ENCODE measurements at regions not wholly inside any gene's neighbourhood (a gene's known extent, or its start where the extent isn't known, plus 50 kb on each side); places are given as distances from the start of the nearest gene placed in this dataset.

DNA sequence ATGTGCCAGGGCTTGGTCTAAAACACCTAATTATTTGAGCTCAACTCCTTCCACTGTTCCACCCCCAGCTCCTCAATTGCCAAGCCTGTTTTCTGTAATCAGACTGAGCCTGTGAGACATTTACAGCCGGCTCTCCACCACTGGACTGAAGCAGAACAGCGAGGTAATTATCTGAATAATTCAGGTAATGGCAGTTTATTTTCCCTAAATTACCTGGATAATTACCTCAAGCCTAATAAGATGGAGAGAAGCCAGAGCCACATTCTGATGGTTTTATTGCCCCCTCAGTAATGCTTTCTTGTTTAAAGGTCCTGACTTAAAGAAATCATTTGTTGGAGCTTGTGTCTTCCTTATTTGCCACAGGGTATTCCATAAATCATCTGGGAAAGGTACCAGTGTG lies 64.2 kb downstream of the FZD4 start:
- no peaks in the 10 kb centered on the region for H3K27me3 Mint-ChIP-seq (ENCODE audit: insufficient read depth, unreplicated experiment)
- TF ChIP-seq, protein P1, sequence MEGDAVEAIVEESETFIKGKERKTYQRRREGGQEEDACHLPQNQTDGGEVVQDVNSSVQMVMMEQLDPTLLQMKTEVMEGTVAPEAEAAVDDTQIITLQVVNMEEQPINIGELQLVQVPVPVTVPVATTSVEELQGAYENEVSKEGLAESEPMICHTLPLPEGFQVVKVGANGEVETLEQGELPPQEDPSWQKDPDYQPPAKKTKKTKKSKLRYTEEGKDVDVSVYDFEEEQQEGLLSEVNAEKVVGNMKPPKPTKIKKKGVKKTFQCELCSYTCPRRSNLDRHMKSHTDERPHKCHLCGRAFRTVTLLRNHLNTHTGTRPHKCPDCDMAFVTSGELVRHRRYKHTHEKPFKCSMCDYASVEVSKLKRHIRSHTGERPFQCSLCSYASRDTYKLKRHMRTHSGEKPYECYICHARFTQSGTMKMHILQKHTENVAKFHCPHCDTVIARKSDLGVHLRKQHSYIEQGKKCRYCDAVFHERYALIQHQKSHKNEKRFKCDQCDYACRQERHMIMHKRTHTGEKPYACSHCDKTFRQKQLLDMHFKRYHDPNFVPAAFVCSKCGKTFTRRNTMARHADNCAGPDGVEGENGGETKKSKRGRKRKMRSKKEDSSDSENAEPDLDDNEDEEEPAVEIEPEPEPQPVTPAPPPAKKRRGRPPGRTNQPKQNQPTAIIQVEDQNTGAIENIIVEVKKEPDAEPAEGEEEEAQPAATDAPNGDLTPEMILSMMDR (IDR thresholded peaks at IDR 0.05; ENCODE audit: insufficient read depth in 1 of 2, low read depth in 1 of 2, low read length in 1 of 2, severe bottlenecking in 1 of 2, unreplicated experiment in 1 of 2) = no peak
- Histone ChIP-seq H3K9me3 (peaks cover 6% of the 10 kb centered on the region; the same call in 1 of the 2 replicates), H3K4me3 (ENCODE audit: low read depth, low read length) (no peak overlapping the region), H3K4me1 (peaks cover 34% of the 10 kb centered on the region), H3K27me3 (replicated peaks; ENCODE audit: control insufficient read depth, insufficient read depth, low read length) (no peaks in the 10 kb centered on the region), H3K36me3 (ENCODE audit: control insufficient read depth, insufficient read depth, low read length) (no peaks in the 10 kb centered on the region)
- H3K4me3 Mint-ChIP-seq (ENCODE audit: unreplicated experiment) = no peak overlapping the region
- no peak for DNase-seq
- H3K9me3 Mint-ChIP-seq (ENCODE audit: unreplicated experiment) = no peaks in the 10 kb centered on the region
- no peak overlapping the region for H3K27ac Mint-ChIP-seq (ENCODE audit: unreplicated experiment)
- ChIA-PET POLR2A (no interaction called here), CTCF (no interaction called here)
- BruUV-seq (replicated peaks) = no TSS peak
- peaks cover 7% of the 10 kb centered on the region for H3K36me3 Mint-ChIP-seq (ENCODE audit: insufficient read depth, unreplicated experiment)
- intact Hi-C loops (cut with micrococcal nuclease; ENCODE audit: unreplicated experiment) = no loop called here
- peaks cover 32% of the 10 kb centered on the region for H3K4me1 Mint-ChIP-seq (ENCODE audit: low read depth, unreplicated experiment)

DNA sequence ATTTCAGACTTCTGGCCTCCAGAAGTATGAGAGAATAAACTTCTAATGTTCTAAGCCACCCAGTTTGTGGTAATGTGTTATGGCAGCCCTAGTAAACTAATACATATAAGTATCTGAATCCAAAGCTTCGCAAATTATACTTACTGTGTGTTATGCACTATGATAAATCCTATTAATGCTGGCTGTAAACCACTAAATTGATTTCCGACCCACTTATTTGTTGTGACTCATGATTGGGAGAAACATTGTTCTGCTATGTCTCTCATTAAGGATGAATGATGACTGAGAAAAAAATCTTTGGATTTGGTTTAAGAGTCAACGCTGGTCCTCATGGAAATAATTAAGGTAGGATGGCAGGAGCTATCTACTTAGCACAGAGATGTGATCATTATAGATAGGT lies 62.0 kb downstream of the FZD4 start:
- H3K27ac Mint-ChIP-seq (ENCODE audit: unreplicated experiment) = no peak overlapping the region
- intact Hi-C loops (cut with micrococcal nuclease; ENCODE audit: unreplicated experiment) = no loop called here
- no peaks in the 10 kb centered on the region for H3K9me3 ChIP-seq
- POLR2A ChIA-PET = no interaction called here
- no peak overlapping the region for H3K4me3 Mint-ChIP-seq (ENCODE audit: unreplicated experiment)
- peaks cover 7% of the 10 kb centered on the region for H3K36me3 Mint-ChIP-seq (ENCODE audit: insufficient read depth, unreplicated experiment)
- H3K4me1 Mint-ChIP-seq (ENCODE audit: low read depth, unreplicated experiment) = peaks cover 32% of the 10 kb centered on the region
- BruUV-seq (replicated peaks) = no TSS peak
- no peaks in the 10 kb centered on the region for H3K27me3 ChIP-seq (replicated peaks; ENCODE audit: control insufficient read depth, insufficient read depth, low read length)
- DNase-seq = no peak
- H3K9me3 Mint-ChIP-seq (ENCODE audit: unreplicated experiment) = no peaks in the 10 kb centered on the region
- CTCF ChIA-PET = no interaction called here
- no peaks in the 10 kb centered on the region for H3K36me3 ChIP-seq (ENCODE audit: control insufficient read depth, insufficient read depth, low read length)
- no peak overlapping the region for H3K4me3 ChIP-seq (ENCODE audit: low read depth, low read length)
- TF ChIP-seq, protein P1 (IDR thresholded peaks at IDR 0.05; ENCODE audit: insufficient read depth in 1 of 2, low read depth in 1 of 2, low read length in 1 of 2, severe bottlenecking in 1 of 2, unreplicated experiment in 1 of 2) = no peak
- H3K4me1 ChIP-seq = peaks cover 34% of the 10 kb centered on the region
- no peaks in the 10 kb centered on the region for H3K27me3 Mint-ChIP-seq (ENCODE audit: insufficient read depth, unreplicated experiment)

All from Caco-2 (cell line).